KBM-7 (cell line): ENCODE measurements at regions not wholly inside any gene's neighbourhood (a gene's known extent, or its start where the extent isn't known, plus 50 kb on each side); places are given as distances from the start of the nearest gene placed in this dataset.
A peak's percentile ranks its signal among the peaks of the same experiment; 100 is the strongest.
"Not testable (repeated sequence)": the region's sequence is repeated elsewhere in the genome, so short reads cannot be mapped to it uniquely, and the experiment has no call there.

Source experiments
- DNase-seq: peaks from one replicate; pipeline ENCODE4 v3.0.0-alpha.2; 2015
- in situ Hi-C: fragments of 300-500 bp; cut with MboI; formaldehyde crosslinking; loops from 2 replicates; pipeline ENCODE4 v1.14.3; 2020; ENCODE audit warnings: low sequenced_read_pairs, low pct_unique_long_range_greater_than_20kb, mixed read lengths

DNA sequence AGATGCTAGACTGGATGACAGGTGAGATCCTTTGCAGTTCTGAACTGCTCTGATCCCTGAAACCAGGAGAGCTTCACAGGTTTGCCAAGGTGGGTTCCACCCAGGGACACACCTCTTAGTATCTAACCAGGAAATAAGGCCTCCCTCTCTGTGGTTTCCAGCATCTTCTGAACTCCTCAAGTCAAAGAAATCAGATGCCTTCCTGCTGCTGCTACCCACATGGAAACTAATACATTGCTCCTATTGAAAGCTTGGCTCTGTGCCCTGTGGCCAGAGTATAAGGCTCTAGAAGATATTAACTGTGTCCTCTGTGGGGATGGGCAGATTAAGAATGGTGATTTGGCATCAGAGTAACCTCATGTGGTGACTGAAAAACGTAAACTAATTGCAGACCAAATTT lies 75.0 kb upstream of the MRPS6 start:
- in situ Hi-C loops: no loop called here
- DNase-seq: no peak

DNA sequence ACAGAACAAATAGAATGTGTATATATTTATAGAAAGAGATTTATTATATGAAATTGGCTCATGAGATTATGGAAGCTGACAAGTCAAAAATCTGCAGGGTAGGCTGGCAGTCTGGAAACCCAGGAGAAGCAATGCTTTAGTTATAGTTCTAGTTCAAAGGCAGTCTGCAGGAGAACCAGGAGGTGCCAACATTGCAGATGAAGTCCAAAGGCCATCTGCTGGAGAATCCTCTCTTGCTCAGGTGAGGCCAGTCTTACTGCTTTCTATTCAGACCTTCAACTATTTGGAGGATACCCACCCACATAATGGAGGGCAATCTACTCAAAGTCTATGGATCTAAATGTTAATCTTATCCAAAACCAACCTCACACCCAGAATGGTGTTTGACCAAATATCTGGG lies 75.9 kb upstream of the MRPS6 start:
- in situ Hi-C loops: no loop called here
- no peak for DNase-seq

DNA sequence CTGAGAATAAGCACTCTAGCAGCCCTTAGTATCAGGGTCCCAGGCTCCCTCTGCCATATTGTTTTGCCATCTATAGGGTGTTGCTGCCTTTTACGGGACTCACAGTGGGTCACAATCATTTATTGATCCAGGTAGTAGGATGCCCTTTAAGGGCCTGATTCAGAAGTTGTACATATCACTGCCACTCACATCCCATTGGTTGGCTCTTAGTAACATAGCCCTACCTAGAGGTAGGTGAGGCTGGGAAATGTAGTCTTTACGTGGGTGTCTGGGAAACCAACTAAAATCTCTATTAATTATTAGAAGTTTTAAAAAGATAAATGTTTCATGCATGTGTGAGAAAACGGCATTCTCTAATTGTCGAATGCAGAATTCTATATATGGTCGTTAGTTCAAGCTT lies 78.8 kb upstream of the ATP5PO start:
- no peak for DNase-seq
- in situ Hi-C loops: no loop called here

DNA sequence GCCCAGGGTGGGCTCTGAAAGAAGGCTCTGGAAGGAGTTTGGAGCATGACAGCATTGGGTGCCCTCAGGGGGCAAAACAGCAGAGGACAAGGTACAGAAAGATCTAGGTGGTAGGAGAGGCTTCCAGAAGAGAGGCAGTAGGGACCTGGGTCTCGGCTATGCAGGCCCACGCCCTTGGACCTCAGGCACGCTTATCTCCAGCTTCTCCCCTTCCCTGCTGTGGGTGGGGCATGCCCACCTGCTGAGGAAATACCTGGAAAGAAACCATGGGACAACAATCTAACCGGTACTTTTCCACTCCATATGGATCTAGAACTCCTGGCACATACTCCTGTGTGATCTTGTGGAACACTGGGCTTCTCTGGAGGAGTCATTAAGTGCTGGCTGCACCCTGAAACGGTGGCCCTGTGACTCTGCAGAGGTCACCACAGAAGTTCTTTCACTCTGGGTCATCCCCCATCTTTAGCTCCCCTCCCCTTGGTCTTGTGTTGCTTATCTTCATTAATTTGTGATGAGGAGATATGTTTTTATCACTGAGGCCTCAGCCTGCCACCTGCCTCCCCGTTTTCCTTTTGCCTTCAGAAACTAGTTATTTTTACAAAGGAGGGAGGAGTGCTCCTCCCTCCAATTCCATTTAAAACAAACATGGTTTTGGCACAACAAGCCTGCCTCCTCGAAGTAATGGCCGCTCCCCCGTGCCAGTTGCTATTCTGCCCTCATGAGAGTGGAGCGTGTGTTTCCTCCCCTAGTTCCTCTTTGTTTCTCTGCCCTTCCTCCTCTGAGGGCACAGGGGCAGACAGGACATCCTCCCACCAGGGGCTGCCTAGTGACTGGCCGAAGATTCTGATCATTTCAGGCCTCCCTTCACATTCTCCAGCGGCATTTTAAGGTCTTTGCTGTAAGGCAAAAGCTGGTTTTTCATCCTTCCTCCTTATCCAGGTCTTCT lies 78.0 kb upstream of the ATP5PO start:
- in situ Hi-C loops: no loop called here
- peak; percentile 90 for DNase-seq

DNA sequence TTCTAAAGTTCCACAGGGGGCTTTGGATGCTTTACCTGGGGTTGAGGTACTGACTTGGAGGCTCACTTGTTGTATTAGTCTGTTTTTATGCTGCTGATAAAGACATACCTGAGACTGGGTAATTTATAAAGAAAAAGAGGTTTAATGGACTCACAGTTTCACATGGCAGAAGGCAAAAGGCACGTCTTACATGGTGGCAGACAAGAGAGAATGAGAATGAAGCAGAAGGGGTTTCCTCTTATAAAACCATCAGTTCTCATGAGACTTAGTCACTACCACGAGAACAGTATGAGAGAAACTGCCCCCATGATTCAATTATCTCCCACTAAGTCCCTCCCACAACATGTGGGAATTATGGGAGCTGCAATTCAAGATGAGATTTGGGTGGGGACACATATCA lies 76.8 kb upstream of the ATP5PO start:
- in situ Hi-C loops, DNase-seq: not testable (repeated sequence)

DNA sequence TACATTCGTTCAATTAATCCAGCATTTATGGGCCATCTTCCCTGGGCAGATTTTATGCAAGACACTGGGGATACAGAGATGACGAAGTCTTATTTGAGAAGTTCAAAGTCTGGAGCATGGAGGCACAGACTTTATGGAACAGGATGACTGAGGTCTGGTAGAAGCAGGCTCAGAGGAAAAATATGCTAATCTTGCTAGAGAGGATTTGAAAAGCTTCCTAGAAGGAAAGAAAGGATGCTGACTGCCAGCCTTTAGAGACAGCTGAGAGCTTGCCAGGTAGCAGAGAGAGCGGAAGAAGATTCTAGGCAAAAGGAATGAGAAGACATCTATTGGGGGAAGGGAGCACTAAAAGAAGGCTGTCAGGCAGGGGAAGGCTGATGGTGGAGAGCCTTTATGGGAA lies 75.5 kb upstream of the ATP5PO start:
- DNase-seq: no peak
- in situ Hi-C loops: no loop called here

DNA sequence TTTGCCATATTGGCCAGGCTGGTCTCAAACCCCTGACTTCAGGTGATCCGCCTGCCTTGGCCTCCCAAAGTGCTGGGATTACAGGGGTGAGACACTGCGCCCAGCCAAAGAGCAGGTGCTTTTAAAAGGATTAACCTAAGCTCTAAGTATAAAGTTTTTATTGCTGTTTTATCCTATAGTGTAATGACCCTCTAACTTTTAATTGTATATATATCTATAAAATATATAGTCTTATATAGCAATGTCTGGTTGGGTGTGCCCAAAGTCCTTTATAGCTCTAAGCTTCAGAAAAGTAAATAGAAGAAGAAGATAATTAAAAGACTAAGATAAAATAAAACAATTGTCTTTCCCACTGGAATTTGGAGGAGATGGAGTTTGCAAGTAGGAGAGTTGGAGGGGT lies 73.8 kb upstream of the ATP5PO start:
- DNase-seq: no peak
- in situ Hi-C loops: no loop called here

DNA sequence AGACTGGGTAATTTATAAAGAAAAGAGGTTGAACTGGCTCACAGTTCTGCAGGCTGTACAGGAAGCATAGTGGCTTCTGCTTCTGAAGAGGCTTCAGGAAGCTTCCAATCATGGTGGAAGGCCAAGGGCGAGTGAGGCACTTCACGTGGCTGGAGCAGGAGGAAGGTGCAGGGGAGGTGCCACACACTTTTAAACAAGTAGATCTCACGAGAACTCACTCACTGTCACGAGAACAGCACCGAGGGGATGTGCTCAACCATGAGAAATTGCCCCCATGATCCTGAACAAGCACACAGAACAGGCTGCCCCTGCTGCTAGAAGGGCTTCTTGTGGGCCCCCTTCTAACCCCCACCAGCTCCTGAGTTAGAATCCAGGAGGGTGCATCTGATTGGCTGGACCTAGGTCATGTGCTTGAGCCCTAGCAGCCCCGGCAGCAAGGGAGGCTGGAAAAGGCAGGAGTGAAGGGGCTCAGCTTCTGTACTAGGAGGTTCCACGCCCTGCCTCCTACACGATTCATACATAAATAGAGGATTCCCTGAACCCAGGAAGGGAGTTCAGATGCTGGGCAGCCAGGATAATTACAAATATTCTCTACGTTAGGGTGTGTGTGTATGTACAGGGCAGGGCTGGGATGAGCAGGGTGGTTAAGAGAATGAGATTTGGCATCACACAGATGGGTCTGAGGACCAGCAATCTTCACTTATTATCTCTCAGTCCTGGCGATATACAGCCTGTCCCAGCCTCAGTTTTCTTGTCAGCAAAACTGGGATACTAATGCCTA lies 72.8 kb upstream of the ATP5PO start:
- in situ Hi-C loops: no loop called here
- DNase-seq: no peak

DNA sequence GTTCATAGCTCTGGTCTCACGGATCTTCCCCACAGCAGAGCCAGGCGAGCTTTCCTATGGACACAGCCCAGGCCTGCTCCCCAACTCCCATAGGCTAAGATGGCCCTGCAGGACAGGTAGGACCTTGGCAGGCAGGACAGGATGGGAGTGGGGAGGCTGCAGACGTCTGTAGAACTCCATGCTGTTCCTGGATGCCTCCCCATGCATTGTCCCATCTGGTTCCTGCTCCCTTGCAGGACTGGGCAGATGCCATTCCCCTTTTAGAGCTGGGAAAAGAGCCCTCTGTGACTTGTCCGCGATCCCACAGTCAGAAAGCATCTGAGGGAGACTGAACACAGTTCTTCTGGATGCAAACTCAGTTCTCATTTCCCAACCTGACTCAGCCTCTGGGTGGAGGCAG lies 71.9 kb upstream of the ATP5PO start:
- DNase-seq: no peak
- in situ Hi-C loops: no loop called here

DNA sequence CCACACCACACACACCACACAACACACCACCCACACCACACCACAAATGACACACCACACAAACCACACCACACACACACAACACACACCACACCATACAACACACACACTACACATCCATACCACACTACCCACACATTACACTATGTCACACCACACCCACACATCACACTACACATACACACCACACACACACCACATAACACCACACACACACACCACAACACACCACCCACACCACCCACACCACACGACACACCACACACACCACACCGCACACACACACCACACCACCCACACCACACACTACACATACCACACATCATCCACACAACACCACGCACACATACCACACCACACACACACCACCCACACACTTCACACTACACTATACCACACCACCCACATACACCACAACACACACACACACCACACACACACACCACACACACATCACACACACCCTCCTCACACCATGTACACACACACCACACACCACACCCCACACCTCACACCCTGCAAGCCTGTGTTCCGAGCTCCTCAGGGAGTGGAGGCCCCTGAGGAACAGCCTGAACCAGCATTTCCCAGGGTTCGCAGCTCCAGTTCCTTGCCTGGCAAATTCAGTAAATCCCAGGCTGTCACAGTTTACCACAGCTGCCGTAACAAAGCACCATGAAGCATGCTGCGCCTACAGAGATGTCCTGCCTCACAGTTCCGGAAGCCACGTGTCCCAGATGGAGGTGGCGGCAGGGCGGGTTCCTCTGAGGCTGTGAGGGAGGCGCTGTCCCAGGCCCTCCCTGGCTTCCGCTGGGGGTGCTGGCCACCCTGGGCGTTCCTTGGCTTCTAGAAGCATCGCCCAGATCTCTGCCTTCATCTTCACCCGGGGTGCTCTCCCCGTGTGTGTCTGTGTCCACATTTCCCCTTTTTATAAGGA lies 69.8 kb upstream of the ATP5PO start:
- no peak for DNase-seq
- in situ Hi-C loops: no loop called here

DNA sequence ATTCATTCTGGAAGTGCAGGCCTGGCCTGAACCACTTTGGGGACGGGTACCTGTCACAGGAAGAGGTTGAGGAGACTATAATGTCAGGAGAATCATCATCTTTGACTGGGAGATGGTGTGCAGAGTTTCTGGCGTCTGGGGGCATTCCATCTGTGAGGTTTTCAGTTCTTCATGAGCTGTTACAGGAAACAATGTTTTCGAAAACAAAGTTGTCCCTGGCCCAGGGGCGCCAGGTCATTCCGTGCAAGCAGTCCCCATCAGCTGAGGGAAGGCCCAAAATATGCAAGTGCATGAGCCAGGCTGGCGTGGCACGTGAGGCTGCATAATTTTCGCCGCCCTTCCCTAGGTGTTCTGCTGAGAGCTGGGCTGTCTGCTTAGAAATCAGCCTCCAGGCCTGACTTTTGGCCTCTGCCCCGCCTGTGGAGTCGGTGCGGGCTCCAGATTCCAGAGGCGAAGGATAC lies 68.4 kb upstream of the ATP5PO start:
- DNase-seq: no peak
- in situ Hi-C loops: no loop called here

DNA sequence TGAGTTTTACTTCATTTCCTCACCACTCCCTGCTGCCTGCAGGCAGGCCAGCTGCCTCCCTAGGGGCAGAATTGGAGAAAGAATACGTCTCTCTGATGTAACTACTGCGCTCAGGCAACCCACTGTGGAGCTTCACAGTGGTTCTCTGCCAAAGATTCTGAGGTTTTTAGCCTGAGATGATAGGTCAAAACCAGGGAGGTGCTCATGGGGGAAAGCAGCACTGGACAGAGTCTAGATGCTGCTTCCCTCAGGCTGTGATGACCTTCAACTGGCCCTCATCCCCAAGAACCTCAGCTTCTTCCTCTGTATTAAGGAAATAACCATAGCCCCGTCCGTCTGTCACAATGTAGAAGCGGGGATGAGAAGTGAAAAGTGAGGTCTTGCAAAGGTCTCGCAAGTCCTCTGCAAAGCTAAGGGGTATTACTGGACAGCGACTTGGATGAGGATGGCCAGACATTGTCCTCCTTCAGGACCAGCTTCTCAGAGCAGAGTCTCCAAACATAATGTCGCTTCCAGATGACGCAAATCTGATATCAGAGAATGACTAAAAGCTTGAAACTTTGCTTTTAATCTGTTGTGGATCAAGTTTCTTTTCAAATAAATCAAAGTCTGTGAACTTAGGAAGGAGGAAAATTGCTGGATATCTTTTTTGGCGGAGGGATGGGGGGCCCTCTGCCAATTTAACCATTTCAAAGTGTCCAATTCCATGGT lies 65.9 kb upstream of the ATP5PO start:
- in situ Hi-C loops: no loop called here
- DNase-seq: no peak

DNA sequence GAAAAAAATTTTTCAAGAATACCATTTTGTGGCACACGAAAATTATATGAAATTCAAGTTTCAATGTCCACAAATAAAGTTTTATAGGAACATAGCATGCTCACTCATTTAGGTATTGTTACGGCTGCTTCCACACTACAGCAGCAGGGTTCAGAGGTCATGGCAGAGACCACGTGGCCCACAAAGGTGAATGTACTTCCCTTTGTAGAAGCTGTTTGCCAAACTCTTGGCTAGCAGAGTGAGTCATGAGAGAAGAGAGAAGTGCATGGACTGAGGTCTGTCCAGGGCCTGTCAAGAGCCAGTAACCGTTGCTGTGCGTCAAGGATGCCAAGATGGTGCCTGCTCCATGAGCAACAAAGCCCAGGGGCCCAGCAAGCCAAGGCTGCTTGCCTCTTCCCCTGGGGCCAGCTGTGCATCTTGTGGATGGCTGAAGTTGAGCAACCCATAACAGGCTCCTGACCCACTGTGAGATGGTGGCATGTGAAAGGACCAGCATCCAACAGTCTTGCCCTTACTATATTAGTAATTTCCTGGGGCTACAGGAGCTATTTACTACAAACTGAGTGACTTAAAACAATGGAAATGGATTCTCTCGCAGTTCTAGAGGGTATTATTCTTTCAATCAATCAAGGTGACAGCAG lies 64.8 kb upstream of the ATP5PO start:
- no peak for DNase-seq
- in situ Hi-C loops: no loop called here

DNA sequence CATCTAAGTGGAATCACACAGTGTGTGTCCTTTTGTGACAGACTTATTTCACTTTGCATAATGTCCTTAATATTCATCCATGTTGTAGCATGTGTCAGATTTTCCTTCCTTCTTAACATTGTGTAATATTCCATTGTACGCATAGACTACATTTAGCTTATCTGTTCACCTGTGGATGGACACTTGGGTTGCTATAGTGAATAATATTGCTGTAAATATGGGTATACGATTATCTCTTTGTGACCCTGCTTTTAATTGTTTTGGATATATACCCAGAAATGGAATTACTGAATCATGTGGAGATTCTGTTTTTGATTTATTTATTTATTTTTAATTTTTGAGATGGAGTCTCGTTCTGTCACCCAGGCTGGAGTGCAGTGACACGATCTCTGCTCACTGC lies 63.0 kb upstream of the ATP5PO start:
- DNase-seq: no peak
- in situ Hi-C loops: no loop called here

DNA sequence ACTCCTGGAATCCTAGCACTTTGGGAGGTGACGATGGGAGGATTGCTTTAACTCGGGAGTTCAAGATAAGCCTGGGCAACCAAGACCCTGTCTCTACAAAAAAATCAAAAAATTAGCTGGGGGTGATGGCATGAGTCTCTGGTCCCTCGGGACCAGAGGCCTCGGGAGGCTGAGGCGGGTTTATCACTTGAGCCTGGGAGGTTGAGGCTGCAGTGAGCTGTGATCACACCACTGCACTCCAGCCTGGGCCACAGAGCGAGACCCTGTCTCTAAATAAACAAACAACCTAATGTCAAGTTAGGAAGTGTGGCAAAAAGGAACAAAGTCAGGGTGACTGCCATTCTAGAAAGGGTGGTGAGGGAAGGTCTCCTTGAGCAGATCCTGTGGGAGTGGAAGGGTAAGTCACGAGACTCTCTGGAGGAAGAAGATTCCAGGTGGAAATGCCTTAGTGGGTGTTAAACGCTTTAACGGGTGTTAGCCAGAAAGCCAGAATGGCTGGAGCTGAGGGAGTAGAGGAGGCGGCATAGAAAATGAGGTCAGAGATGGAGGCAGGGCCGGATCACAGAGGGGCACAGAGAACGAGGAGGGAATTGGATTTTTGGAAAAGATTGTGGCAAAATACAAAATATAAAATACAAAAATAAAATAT lies 62.2 kb upstream of the ATP5PO start:
- in situ Hi-C loops: no loop called here
- no peak for DNase-seq

DNA sequence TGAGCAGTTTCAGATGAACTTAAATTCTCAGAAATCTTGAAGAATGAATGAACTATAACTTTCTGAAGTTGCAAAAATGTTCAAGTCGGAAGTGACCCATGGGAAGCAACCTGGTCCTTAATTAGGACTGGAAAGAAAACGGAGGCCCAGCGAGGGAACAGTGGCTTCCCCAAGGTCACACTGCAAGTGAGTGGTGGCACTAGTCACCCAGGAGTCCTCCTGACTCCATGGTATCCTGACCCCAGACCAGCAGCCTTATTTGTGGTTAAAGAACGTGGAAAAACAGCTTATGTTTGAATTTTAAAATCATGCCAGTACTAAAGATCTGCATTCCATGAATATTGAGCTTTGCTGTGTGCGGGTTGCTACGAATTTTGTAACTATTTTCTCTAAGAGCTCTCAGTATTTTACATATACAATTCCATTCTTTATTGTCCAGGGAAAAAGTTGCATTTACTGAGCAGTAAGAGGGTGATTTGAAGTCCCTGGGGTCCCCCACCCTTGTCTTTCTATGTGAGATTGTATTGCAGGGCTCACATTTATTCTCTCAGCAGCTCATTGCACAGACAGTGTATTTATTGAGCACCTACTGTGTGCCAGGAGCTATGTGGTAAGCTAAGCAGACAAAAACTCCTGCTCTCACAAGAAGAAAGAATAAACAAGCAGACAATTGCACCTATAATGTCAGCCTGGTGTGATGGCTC lies 61.6 kb upstream of the ATP5PO start:
- no peak for DNase-seq
- in situ Hi-C loops: no loop called here
